WI38 (cell line): ENCODE measurements at regions not wholly inside any gene's neighbourhood (a gene's known extent, or its start where the extent isn't known, plus 50 kb on each side); places are given as distances from the start of the nearest gene placed in this dataset.

ENCODE experiments used
- H3K4me3 ChIP-seq: 2 replicates; pipeline ENCODE4 v1.5.1; 2011; ENCODE audit warnings: low read depth, mild to moderate bottlenecking, control low read depth, low read length
- TF ChIP-seq, protein P1 (sequence below): IDR thresholded peaks from 2 replicates; pipeline ENCODE4 v1.5.1; 2012; ENCODE audit warnings: low read depth, mild to moderate bottlenecking, control low read depth, low read length

DNA sequence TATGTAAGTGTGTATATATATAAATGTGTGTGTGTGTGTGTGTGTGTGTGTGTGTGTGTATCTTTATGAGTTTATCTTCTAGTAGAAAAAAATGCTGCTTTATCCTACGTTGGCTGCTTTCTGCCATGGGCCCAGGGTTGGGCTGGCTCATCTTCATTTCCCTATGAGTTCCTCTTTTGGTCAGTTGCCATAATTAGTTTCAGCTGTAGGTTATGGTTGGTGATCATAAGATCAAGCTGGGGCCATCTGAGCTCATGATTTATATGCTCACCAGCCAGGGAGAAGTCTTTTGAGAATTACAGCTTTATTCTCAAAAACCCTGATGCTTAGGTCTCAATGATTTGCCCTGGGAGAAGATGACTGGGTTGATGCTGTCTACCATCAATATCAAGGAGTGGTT lies 775.8 kb upstream of the ARPP21 start:
- no peak overlapping the region for H3K4me3 ChIP-seq
- TF ChIP-seq, protein P1, sequence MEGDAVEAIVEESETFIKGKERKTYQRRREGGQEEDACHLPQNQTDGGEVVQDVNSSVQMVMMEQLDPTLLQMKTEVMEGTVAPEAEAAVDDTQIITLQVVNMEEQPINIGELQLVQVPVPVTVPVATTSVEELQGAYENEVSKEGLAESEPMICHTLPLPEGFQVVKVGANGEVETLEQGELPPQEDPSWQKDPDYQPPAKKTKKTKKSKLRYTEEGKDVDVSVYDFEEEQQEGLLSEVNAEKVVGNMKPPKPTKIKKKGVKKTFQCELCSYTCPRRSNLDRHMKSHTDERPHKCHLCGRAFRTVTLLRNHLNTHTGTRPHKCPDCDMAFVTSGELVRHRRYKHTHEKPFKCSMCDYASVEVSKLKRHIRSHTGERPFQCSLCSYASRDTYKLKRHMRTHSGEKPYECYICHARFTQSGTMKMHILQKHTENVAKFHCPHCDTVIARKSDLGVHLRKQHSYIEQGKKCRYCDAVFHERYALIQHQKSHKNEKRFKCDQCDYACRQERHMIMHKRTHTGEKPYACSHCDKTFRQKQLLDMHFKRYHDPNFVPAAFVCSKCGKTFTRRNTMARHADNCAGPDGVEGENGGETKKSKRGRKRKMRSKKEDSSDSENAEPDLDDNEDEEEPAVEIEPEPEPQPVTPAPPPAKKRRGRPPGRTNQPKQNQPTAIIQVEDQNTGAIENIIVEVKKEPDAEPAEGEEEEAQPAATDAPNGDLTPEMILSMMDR, result no peak

GRCh38 chr3:34864011-34864410 lies 775.3 kb upstream of the ARPP21 start:
- TF ChIP-seq, protein P1, result no peak
- H3K4me3 ChIP-seq, result no peak overlapping the region

DNA sequence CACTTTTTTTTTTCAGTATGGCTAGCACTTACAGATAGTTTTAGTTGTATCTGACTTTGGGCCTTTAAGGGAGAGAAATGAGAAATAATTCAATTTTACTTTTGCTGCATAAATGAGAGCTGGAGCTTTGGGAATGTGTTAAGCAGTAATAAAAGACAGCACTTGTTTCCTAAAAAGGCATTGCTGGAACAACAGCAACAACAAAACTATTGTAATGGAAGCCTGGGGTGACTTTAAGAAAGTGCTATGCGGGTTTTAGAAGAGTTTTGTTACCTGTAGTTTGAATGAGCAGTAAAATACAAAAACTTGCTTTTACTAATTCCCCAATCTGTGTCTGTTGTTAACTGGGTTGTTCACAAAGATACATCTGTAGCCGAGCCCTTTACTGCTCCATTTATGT lies 774.0 kb upstream of the ARPP21 start:
- H3K4me3 ChIP-seq, result no peak overlapping the region
- TF ChIP-seq, protein P1, result no peak

DNA sequence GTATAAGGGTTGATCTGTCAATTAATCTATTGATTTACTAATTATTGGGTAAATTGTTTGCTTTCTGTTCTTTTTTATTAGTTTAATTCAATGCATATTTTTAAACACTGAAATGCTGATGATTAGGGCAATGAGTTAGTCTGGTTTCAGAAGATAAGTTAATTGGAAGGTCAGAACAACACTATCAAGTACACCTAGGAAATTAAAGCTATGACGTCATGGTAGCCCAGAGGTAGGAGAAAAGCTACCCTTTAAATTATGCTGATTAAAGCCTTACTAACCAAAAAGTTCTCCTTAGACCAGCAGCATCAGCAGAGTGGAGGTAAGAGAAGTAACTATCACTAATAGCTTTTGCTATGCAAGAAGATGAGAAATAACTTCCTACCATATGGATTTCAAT lies 770.4 kb upstream of the ARPP21 start:
- H3K4me3 ChIP-seq, result no peak overlapping the region
- TF ChIP-seq, protein P1, result no peak

DNA sequence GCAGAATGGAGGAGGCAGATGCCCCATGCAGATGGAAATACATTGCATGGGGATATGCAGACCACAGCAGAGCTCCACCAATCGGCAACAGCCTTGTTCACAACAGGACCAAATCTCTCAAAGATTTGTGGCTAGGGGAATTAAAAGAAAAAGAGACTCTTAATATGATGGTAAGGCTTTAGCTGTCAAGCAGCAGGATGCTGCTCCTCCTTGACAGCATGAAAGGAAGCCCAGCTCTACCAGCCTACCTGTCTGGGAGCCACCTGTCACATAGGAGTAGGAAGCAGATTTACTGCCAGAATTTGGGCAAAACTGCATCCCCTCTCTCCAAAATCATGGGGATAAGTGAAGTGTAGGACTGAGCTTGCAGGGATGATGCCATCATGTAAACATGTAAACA lies 769.6 kb upstream of the ARPP21 start:
- TF ChIP-seq, protein P1, result no peak
- no peak overlapping the region for H3K4me3 ChIP-seq

DNA sequence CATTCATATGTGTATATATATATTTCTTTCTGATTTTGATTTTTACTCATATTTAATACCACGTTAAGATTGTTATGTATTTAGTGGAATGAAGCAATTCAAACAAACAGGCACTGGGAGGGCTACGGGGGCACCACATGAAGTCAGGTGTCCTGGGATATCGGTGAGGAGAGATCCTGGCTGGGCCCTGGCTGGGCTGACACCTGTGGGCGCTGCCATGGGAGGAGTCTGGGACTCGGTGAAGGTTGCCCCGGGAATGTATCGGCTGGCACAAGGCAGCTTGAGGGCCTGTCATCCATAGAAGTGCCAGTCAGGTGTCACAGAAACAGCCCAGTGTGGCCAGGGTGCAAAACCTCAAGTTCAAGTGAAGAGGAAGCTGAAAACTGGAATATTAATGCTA lies 766.9 kb upstream of the ARPP21 start:
- TF ChIP-seq, protein P1, result no peak
- H3K4me3 ChIP-seq, result no peak overlapping the region

DNA sequence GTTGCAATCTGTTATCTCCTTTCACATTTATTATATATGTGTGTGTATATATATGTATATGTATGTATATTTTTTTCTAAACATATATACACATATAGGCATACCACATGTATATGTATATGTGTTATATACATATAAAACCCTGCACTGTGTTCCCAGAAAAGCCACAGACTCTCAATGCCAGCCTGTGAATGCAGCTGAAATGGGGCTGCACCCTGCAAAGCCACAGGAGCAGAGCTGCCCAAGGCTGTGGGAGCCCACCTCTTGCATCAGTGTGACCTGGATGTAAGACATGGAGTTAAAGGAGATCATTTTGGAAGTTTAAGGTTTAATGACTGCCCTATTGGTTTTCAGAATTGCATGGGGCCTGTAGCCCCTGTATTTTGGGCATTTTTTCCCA lies 762.3 kb upstream of the ARPP21 start:
- H3K4me3 ChIP-seq, result no peak overlapping the region
- TF ChIP-seq, protein P1, result no peak
